SK-N-SH treated with all-trans-retinoic acid at 6 μM for 48 hours (cell line): ENCODE measurements at regions not wholly inside any gene's neighbourhood (a gene's known extent, or its start where the extent isn't known, plus 50 kb on each side); places are given as distances from the start of the nearest gene placed in this dataset.

ENCODE experiments used
- ATAC-seq: fragments of 200-7000 bp; cut with Tn5 transposase; 3 replicates; pipeline ENCODE4 v1.9.1; 2020; ENCODE audit warnings: mild to moderate bottlenecking, moderate library complexity
- BACH2 ChIP-seq: fragments of 250-450 bp; sonication (Bioruptor Pico); IDR thresholded peaks from 2 replicates; pipeline ENCODE4 v1.9.0; 2021; ENCODE audit warnings: mild to moderate bottlenecking, borderline replicate concordance
- CSDC2 ChIP-seq: fragments of 250-450 bp; sonication (Bioruptor Pico); IDR thresholded peaks from 2 replicates; pipeline ENCODE4 v1.5.0; 2020; ENCODE audit warnings: mild to moderate bottlenecking, moderate library complexity
- ESRRG ChIP-seq: fragments of 250-450 bp; sonication (Bioruptor Pico); IDR thresholded peaks from 2 replicates; pipeline ENCODE4 v1.6.1; 2021; ENCODE audit warnings: mild to moderate bottlenecking
- GLIS3 ChIP-seq: fragments of 250-450 bp; sonication (Bioruptor Pico); IDR thresholded peaks from 2 replicates; pipeline ENCODE4 v1.5.0; 2020; ENCODE audit warnings: mild to moderate bottlenecking, moderate library complexity
- OSR1 ChIP-seq: fragments of 250-450 bp; sonication (Bioruptor Pico); IDR thresholded peaks from 2 replicates; pipeline ENCODE4 v1.8.0; 2022; ENCODE audit warnings: moderate library complexity, mild to moderate bottlenecking, inconsistent platforms
- PATZ1 ChIP-seq: fragments of 250-450 bp; sonication (Bioruptor Pico); IDR thresholded peaks from 2 replicates; pipeline ENCODE4 v1.8.0; 2020; ENCODE audit warnings: mild to moderate bottlenecking, moderate library complexity, borderline replicate concordance
- POU6F1 ChIP-seq: fragments of 250-450 bp; sonication (Bioruptor Pico); IDR thresholded peaks from 2 replicates; pipeline ENCODE4 v1.8.0; 2021; ENCODE audit warnings: low read depth, mild to moderate bottlenecking, moderate library complexity, borderline replicate concordance
- PPARA ChIP-seq: fragments of 250-450 bp; sonication (Bioruptor Pico); IDR thresholded peaks from 2 replicates; pipeline ENCODE4 v1.5.0; 2020; ENCODE audit warnings: mild to moderate bottlenecking, borderline replicate concordance
- RARB ChIP-seq: fragments of 250-450 bp; sonication (Bioruptor Pico); IDR thresholded peaks from 2 replicates; pipeline ENCODE4 v1.8.0; 2021; ENCODE audit warnings: mild to moderate bottlenecking, moderate library complexity
- SNAI2 ChIP-seq: fragments of 250-450 bp; sonication (Bioruptor Pico); IDR thresholded peaks from 2 replicates; pipeline ENCODE4 v1.5.0; 2020; ENCODE audit warnings: mild to moderate bottlenecking, moderate library complexity
- TCF4 ChIP-seq: fragments of 250-450 bp; sonication (Bioruptor Pico); IDR thresholded peaks from 2 replicates; pipeline ENCODE4 v1.8.0; 2021; ENCODE audit warnings: mild to moderate bottlenecking, moderate library complexity, borderline replicate concordance
- TOX ChIP-seq: fragments of 250-450 bp; sonication (Bioruptor Pico); IDR thresholded peaks from 2 replicates; pipeline ENCODE4 v1.8.0; 2021; ENCODE audit warnings: mild to moderate bottlenecking, moderate library complexity, borderline replicate concordance
- TSHZ2 ChIP-seq: fragments of 250-450 bp; sonication (Bioruptor Pico); IDR thresholded peaks from 2 replicates; pipeline ENCODE4 v1.5.0; 2020; ENCODE audit warnings: mild to moderate bottlenecking, moderate library complexity
- ZC3H10 ChIP-seq: fragments of 250-450 bp; sonication (Bioruptor Pico); IDR thresholded peaks from 2 replicates; pipeline ENCODE4 v1.5.1; 2021; ENCODE audit warnings: mild to moderate bottlenecking, moderate library complexity
- ZFP3 ChIP-seq: fragments of 250-450 bp; sonication (Bioruptor Pico); IDR thresholded peaks from 2 replicates; pipeline ENCODE4 v1.5.0; 2020; ENCODE audit warnings: mild to moderate bottlenecking, moderate library complexity
- ZFP30 ChIP-seq: fragments of 450-650 bp; formaldehyde crosslinking; IDR thresholded peaks from 2 replicates; pipeline ENCODE4 v1.5.0; 2022; ENCODE audit warnings: mild to moderate bottlenecking, moderate library complexity
- ZNF565 ChIP-seq: fragments of 450-650 bp; formaldehyde crosslinking; conservative IDR thresholded peaks from 2 replicates; pipeline ENCODE4 v1.5.0; 2020; ENCODE audit warnings: low read depth, mild to moderate bottlenecking, moderate library complexity
- ZNF70 ChIP-seq: fragments of 450-650 bp; formaldehyde crosslinking; IDR thresholded peaks from 2 replicates; pipeline ENCODE4 v1.5.0; 2020; ENCODE audit warnings: mild to moderate bottlenecking, moderate library complexity
- ZNF8 ChIP-seq: fragments of 450-650 bp; formaldehyde crosslinking; IDR thresholded peaks from 2 replicates; pipeline ENCODE4 v1.5.0; 2020; ENCODE audit warnings: mild to moderate bottlenecking, moderate library complexity

- ATAC-seq = no peak
- no peak for TF ChIP-seq CSDC2 (CRISPR knock-in tag)
- TF ChIP-seq BACH2 (CRISPR knock-in tag) = no peak
- TF ChIP-seq ZNF70 = no peak
- no peak for TF ChIP-seq GLIS3 (CRISPR knock-in tag)
- TF ChIP-seq TOX = no peak
- no peak for TF ChIP-seq TSHZ2 (CRISPR knock-in tag)
- no peak for TF ChIP-seq ZFP30
- TF ChIP-seq ZC3H10 (CRISPR knock-in tag) = no peak
- TF ChIP-seq PATZ1 (CRISPR knock-in tag) = no peak
- no peak for TF ChIP-seq ESRRG (CRISPR knock-in tag)
- no peak for TF ChIP-seq SNAI2 (CRISPR knock-in tag)
Observed at GRCh38 chr5:2103940-2104339, 221.2 kb upstream of the IRX4 start.

- TF ChIP-seq ZNF565 (no peak), ZFP30 (no peak), ZFP3 (CRISPR knock-in tag) (no peak), SNAI2 (CRISPR knock-in tag) (no peak), POU6F1 (no peak), OSR1 (CRISPR knock-in tag) (no peak), TSHZ2 (CRISPR knock-in tag) (no peak), TCF4 (CRISPR knock-in tag) (no peak), RARB (no peak), BACH2 (CRISPR knock-in tag) (no peak), ZC3H10 (CRISPR knock-in tag) (no peak), PATZ1 (CRISPR knock-in tag) (no peak), ZNF8 (CRISPR knock-in tag) (no peak), CSDC2 (CRISPR knock-in tag) (no peak), ZNF70 (no peak), TOX (no peak), PPARA (no peak)
- ATAC-seq = no peak
Observed at GRCh38 chr5:2102819-2103776, 220.4 kb upstream of the IRX4 start.
